GDM1 (cell line): ENCODE measurements at regions not wholly inside any gene's neighbourhood (a gene's known extent, or its start where the extent isn't known, plus 50 kb on each side); places are given as distances from the start of the nearest gene placed in this dataset.
A peak's percentile ranks its signal among the peaks of the same experiment; 100 is the strongest.

Experiments used
- DNase-seq: peaks from one replicate; lab custom pipeline; 2025; lab: John Stamatoyannopoulos, UW

- no peak for DNase-seq
These were observed 101.6 kb upstream of the DLX2 start for GRCh38 chr2:172204309-172204708.

- DNase-seq = no peak
These were observed 102.1 kb upstream of the DLX2 start for GRCh38 chr2:172204762-172205161.

- DNase-seq = no peak
These were observed 102.6 kb upstream of the DLX2 start for GRCh38 chr2:172205292-172205691.

- no peak for DNase-seq
These were observed 105.2 kb upstream of the DLX2 start for GRCh38 chr2:172207911-172208310.

GRCh38 chr2:172208791-172209325 is 106.2 kb upstream of the DLX2 start:
- peak; percentile 11 for DNase-seq

GRCh38 chr2:172210599-172210998 is 107.9 kb upstream of the DLX2 start:
- DNase-seq = no peak

GRCh38 chr2:172211512-172211911 is 108.8 kb upstream of the DLX2 start:
- DNase-seq = no peak

GRCh38 chr2:172213116-172213860 is 110.6 kb upstream of the DLX2 start:
- DNase-seq = no peak

GRCh38 chr2:172214252-172214651 is 111.6 kb upstream of the DLX2 start:
- DNase-seq = no peak

GRCh38 chr2:172215172-172215935 is 112.7 kb upstream of the DLX2 start:
- no peak for DNase-seq

GRCh38 chr2:172215936-172216335 is 113.2 kb upstream of the DLX2 start:
- no peak for DNase-seq

GRCh38 chr2:172216477-172216876 is 113.8 kb upstream of the DLX2 start:
- no peak for DNase-seq

- no peak for DNase-seq
These were observed 116.5 kb upstream of the DLX2 start for GRCh38 chr2:172219201-172219600.

GRCh38 chr2:172220121-172220520 is 117.4 kb upstream of the DLX2 start:
- DNase-seq = no peak

GRCh38 chr2:172223601-172224054 is 120.9 kb upstream of the DLX2 start:
- no peak for DNase-seq

GRCh38 chr2:172225786-172226185 is 123.1 kb upstream of the DLX2 start:
- DNase-seq = no peak

GRCh38 chr2:172226244-172227061 is 123.8 kb upstream of the DLX2 start:
- DNase-seq = no peak

GRCh38 chr2:172227719-172228118 is 125.0 kb upstream of the DLX2 start:
- DNase-seq = no peak

GRCh38 chr2:172228177-172228808 is 125.6 kb upstream of the DLX2 start:
- DNase-seq = no peak

- no peak for DNase-seq
These were observed 126.4 kb upstream of the DLX2 start for GRCh38 chr2:172229125-172229524.

- DNase-seq = no peak
These were observed 127.7 kb upstream of the DLX2 start for GRCh38 chr2:172230332-172230888.
